Omental fat pad (tissue), 3 donors: ENCODE measurements at regions not wholly inside any gene's neighbourhood (a gene's known extent, or its start where the extent isn't known, plus 50 kb on each side); places are given as distances from the start of the nearest gene placed in this dataset.

Source experiments
- ATAC-seq: fragments of 150-250 bp; one replicate; pipeline ENCODE4 v1.9.1; 2016; ENCODE audit warnings: mild to moderate bottlenecking, moderate library complexity; ENCODE audit not compliant: low FRiP score
- DNase-seq: peaks from one replicate; pipeline ENCODE4 v3.0.0-alpha.2; 2019; ENCODE audit warnings: low spot score
- CTCF ChIP-seq, 3 donors: fragments of 450-650 bp; IDR thresholded peaks; one replicate each; pipeline ENCODE4 v1.5.1; 2016 to 2017; ENCODE audit warnings: antibody characterized with exemption in 3 of 3, mild to moderate bottlenecking in 3 of 3, moderate library complexity in 2 of 3

- ATAC-seq (no peak), DNase-seq (no peak)
- TF ChIP-seq CTCF (IDR thresholded peaks at IDR 0.05): no peak
Observed at GRCh38 chr22:33971561-33971961, 51.3 kb upstream of the LARGE1 start.

DNA sequence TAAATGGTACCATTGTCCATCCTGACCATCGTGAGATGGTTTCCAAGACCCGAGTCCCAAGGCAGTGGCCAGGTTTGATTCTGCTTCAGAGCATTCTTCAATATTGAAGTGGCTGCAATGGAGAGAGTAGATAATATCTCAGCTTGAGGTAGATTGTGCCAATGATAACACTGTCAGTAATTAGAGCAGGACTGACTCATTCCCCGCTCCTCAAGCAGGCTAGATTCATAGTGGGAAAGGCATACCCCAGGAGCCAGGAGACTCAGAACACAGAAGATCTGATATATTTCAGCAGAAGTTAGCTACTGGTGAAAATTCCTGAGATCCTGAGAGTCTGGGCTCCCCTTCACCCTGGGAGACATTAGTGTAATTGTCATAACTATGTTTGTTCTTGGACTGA, 55.6 kb upstream of the LARGE1 start:
- no peak for TF ChIP-seq CTCF (IDR thresholded peaks at IDR 0.05)
- no peak for DNase-seq
- no peak for ATAC-seq

DNA sequence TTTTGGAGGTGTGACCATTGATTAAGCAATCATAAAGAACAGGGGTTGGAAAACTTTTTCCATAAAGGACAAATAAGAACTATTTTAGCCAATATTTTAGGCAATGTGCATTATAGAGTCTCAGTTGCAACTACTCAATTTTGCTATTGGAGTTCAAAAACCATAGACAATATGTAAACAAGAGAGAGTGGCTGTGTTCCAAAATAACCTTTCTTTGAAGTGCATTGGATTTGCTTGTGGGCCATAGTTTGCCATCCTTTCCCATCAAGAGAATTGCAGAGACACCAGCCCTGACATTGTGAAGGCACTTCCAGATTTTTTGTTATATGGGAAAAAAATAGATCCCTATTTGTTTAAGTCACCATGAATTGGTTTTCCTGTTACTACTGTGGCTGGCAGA, 63.3 kb upstream of the LARGE1 start:
- no peak for DNase-seq
- ATAC-seq: no peak
- no peak for TF ChIP-seq CTCF (IDR thresholded peaks at IDR 0.05)

DNA sequence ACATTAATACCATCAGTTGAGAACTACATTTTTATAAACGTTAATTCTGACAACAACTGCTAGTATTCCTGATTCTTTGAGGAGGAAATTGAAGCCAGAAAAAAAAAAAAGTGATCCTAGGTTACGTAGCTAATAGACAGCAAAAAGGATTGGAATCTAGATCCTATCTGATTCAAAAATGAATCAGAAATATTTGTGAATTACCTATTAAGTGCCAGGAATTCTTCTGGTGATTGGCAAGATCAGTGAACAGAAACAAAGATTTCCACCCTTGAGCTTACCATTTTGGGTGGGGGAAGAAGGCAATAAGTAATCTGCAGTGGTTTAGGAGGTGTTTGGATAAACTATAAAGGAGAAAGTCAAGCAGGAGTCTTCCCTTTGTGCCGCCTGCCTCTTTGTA, 63.9 kb upstream of the LARGE1 start:
- no peak for TF ChIP-seq CTCF (IDR thresholded peaks at IDR 0.05)
- no peak for ATAC-seq
- DNase-seq: no peak

GRCh38 chr22:33984656-33985285, 64.5 kb upstream of the LARGE1 start:
- ATAC-seq (no peak), DNase-seq (no peak)
- no peak for TF ChIP-seq CTCF (IDR thresholded peaks at IDR 0.05)

DNA sequence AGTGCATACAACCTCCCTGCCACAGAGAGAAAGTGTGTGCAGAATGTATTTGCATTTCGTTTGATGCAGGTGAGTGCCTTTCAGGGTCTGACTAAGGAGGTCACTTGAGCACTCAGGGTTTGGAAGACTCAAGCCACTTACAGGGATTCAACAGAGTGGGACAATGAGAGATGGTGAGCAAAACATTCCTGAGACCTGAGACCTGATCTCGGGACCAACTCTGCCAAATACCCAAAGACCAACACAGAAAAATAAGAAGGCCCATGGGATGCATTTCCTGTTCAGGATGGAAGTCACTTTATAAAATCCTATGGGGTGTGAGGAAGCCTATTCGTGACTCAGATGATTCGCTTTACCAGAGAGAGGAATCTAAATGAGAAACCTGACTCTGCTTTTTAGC, 65.2 kb upstream of the LARGE1 start:
- ATAC-seq: no peak
- TF ChIP-seq CTCF (IDR thresholded peaks at IDR 0.05): no peak
- no peak for DNase-seq

GRCh38 chr22:33986167-33986771, 66.0 kb upstream of the LARGE1 start:
- DNase-seq: no peak
- TF ChIP-seq CTCF (IDR thresholded peaks at IDR 0.05): no peak
- no peak for ATAC-seq
